Myocyte (in vitro differentiated cells): ENCODE measurements at regions not wholly inside any gene's neighbourhood (a gene's known extent, or its start where the extent isn't known, plus 50 kb on each side); places are given as distances from the start of the nearest gene placed in this dataset.
A peak's percentile ranks its signal among the peaks of the same experiment; 100 is the strongest.
"Not testable (repeated sequence)": the region's sequence is repeated elsewhere in the genome, so short reads cannot be mapped to it uniquely, and the experiment has no call there.

Experiments
- DNase-seq: peaks from one replicate; pipeline ENCODE4 v3.0.0-alpha.2; 2012; ENCODE audit warnings: low read depth

DNA sequence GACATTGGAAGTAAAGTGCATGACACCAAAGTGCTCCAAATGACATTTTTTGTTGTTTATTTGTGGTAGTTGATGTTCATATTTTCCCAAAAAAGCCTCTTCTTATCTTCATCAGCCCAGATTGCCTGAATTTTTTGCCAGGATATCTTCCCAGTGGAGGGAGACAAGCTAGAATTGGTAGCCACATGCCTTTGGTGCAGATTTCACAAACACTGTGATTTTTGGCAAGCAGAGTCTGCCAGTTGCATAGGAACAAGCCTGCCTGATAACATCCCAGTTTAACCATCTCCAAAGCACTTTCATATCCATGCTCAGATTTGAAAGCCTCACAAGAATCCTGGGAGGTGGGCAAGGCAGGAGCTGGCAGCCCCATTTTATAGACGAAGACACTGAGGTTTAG is 102.3 kb upstream of the SYT13 start:
- DNase-seq: no peak

DNA sequence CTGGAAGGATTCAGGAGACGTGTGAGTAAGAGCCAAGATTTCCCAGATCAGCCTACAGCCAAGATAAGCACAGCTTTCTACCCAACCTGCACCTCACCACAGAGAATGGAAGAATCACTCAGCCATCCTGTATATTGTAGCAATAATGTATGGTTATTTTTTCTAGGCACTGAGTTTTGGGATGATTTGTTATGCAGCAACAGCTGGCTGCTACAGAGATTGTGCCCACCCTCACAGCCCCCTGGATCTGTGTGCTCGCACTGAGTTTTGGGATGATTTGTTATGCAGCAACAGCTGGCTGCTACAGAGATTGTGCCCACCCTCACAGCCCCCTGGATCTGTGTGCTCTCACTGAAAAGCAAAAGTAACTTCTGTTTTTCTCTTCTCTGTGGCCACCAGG is 101.7 kb upstream of the SYT13 start:
- DNase-seq: not testable (repeated sequence)

DNA sequence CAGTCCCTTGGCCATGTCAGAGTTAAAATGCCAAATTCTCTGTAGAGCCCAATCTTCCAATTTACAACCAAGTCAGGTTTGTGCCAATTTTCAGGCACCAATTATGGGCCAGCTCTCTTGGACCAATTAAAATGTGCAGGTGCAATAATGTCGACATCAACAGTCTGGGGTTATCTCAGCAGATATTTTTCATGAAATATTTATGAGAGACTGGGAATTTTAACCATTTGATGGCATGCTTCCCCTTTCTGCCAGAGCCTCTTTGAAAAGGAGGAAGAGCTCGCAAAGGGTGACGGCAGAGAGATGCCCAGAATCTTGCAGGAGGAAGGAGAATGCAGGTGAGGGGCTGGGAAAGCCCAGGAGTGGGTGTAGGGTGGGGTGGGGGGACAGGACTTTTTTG is 100.8 kb upstream of the SYT13 start:
- DNase-seq: no peak

DNA sequence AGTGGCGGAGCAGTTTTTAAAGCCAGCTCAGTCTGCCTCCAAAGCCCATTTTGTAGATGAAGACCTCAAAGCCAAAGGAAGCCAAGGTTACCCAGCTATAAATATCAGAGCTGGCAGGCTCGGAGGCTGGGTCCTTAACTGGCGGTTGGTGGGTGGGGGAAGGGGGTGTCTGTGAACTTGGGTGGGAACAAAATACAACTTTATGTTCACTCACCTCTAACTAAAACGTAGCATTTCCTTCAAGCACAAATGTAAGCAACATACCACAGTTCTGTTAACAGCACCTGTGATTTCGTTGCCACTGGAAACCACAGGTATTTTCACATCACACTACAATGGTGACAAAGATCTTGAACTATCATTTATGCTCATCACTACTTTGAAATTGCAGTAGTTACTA is 99.7 kb upstream of the SYT13 start:
- DNase-seq: no peak

DNA sequence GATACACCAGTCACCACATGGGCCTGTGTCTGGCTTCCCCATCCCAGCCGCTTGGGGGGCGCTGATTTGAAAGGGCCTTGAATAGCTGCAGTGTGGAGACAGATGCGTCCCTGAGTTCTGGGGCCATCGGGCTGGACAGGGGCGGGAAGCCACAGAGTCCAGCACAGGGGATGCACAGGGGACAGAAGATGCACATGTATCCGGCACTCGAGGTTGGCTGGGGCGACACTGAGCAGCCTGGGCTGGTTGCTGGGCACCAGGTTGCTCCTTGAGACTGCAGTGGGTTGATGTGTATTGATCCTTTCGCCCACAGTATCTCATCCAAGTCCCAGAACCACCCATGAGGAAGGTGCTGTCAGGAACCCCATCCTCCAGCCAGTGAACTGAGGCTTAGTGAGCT is 99.3 kb upstream of the SYT13 start:
- DNase-seq: no peak

DNA sequence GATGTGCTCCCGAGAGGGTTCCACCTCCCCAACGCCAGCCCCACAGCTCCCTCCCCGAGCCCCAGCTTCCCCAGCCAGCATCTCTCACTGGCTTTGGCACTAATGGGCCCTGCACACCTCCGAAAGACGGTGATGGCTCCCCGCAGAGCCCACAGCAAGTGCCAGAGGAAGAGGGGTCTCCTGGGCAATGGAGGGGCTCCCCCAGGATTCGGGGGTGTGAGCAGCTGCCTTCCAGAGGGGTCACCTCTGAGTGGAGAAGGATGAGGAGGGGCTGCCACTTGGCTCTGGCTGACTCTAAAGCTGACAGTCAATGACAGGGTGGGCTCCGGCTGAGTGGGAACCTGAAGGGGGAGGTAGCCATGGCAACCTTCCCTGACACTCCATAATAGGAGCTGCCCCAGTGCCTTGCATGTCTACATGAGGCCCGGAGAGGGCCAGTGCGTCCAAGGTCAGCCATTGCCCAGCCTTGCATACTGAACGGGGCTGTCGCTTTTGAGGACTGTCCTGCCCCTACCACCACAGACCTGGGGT is 98.6 kb upstream of the SYT13 start:
- no peak for DNase-seq

DNA sequence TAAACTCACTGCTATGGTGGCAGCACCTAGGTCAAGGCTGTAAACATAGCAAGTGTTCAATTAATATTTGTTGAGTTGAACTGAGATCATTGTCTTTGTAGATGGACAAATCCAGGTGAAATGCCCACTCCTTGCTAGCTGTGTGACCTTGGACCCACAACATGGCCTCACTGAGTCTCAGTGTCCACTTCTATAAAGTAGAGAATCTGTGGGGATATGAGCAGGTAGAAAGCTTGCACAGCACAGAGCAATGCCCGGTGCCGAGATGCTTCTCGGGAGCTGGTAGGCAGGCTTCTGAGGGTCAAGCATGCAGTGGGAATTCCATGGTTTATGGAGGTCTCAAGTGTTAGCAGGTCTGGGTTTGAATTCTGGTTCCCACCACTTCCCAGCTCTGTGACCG is 97.9 kb upstream of the SYT13 start:
- no peak for DNase-seq

DNA sequence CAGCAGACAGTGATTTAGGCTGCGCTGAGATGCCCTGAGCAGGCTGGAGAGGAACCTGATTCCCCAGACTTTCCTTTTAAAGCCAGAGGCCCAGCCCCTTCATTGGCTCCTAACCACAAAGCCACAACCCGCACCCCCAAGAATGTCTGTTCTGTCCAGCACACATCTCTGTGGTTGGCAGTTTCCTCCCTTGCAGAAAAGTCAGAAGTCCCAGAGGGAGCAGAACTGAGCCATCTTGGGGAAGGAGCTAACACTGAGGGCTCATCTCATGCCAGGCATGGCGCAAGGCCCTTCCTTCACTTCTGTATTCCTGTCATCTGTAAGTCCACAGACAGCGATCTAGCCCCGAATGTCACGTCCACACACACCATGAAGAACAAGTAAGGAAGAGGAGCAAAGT is 97.1 kb upstream of the SYT13 start:
- peak; percentile 94 for DNase-seq

DNA sequence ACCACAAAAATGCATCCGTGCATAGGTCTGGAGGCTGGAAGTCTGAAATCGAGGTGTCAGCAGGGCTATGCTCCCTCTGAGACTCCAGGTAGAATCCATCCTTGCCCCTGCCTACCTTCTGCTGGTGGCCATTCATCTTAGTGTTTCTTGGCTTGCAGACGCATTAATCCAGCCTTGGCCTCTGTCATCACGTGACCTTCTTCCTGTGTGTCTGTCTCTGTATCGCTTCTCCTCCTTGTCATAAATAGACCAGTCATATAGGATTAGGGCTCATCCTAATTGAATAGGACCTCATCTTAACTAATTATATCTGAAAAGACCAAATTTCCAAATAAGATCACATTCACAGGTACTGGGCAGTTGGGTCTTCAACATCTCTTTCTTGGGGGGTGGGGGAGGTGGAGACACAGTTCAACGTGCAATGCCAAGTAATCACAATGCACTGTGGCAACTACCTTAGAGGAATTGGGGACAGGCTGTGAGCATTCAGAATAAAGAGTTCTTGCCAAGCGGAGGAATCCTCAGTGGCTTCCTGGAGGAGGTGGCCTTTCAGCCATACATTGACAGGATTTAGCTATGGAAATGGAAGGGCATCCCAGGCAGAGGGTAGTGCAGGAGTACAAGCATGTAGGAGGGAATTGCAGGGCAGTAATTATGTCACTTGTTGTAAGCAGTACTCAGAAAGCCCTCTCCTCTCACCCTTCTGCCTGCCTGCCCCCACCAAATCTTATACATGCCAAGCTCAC is 96.2 kb upstream of the SYT13 start:
- no peak for DNase-seq

DNA sequence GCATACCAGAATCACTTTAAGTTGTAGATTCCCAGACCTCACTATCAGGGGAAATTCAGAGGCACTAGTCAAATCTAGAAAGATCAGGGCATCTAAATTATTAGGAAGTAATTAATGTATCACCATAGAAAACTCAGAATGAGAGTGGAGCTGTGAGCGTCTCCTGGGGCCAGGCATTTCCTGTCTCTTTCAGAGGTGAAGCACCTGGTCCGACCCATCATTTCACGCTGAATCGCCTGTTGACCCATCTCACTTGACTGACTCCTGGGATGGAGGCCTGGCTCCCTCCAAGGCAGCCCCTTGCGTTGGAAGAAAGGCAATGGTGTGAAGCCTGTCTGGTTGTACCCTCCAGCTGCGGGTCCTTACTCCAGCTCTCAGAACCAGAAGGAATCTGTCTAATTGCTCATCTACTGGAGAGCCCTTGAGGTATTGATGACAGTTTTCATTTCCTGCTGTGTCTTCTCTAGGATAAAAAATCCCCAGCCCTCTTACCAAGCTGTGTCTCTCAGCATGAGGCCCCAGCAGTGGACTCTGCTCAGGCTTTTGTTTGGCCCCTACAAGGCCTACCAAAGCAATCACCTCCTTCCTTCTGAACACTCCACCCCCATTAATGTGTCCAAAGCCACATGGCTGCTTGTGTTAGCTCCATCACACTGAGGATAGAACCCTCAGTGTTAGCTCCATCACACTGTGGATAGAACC is 93.2 kb upstream of the SYT13 start:
- DNase-seq: no peak

DNA sequence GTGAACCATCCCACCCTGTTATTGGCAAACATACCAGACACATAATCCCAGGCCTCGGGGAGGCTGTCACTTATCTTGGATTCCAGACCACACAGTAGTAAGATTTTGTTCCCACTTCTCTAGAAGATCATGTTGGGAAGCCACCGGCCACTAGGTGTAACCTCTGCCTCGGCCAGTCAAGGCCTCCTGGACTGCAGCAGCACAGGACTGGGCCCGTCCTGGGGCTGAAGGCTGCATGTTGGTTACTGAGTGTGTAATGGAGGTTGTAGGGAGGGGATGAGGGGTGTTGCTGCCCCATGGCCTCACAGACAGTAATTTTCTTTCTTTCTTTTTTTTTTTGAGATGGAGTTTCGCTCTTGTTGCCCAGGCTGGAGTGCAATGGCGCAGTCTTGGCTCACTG is 92.4 kb upstream of the SYT13 start:
- DNase-seq: no peak

DNA sequence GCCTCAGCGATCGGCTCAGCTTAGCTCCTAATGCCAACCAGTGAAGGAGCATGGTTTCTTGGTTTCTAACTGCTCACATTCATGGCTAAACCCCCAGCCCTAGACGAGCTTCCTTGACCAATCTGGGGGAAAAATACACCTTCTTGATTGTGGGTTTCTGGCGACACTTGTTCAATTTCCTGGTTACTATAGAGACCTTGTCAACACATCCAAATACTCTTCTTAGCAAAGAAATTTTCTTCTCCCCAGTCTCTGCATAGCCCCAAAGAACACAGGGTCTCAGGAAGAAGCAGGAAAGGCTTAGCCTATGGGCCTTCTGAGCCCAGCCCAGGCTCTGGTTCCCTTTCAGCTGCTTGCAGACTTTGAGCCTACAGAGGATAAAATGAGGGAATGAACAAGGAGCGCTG is 88.5 kb upstream of the SYT13 start:
- no peak for DNase-seq

DNA sequence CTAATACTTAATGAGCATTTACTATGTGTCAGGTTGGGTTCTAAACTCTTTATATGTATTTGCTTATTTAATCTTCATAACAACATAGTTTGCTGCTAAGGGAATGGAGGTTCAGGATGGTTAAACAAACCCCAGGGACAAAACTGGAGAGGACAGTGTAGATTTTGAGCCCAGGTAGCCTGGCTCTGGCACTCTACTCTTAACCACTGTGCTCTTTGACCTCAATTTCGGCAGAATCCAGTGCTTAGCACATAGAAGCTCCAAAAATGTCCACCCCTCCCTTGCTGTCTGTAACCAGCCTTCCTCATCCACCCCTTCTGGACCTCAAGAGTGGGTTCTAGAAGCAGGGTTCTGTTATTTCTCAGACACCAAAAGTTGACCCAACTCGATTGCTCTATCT is 88.0 kb upstream of the SYT13 start:
- no peak for DNase-seq

DNA sequence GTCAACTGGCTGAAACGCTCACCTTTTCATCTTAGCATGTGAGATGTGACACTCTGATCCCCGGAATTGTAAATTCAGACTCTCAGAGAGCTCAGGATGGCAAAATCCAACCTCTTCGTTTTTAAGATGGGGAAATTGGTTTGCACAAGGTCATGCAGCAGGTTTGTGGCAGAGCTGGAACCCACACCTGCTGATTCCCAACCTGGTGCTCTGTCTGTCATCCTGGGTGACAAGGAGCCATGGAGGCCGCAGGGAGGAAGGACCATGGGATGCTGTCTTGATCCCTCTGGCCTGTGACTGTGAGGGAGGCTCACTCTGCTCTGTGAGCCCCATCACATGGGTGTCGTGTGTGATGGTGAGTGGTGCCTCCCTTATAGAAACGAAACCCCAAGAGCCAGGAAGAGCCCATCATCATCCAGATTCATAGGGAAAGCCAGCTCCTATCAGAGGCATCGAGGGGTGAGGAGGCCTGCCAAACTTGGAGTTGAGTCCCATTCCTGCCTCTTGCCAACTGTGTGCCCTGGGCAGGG is 87.4 kb upstream of the SYT13 start:
- DNase-seq: no peak

DNA sequence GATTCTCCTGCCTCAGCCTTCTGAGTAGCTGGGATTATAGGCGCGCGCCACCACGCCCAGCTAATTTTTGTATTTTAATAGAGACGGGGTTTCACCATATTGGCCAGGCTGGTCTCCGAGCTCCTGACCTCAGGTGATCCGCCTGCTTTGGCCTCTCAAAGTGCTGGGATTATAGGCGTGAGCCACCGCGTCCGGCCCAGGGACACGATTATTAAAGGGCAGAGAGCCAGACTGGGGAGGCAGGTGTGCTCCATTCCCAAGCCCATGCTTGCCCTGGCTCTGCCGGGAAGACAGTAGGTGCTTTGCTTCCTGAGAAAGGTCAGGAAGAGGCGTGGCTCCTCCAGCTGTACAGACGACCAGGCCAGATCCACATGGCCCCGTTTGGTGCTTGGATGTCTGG is 86.3 kb upstream of the SYT13 start:
- not testable (repeated sequence) for DNase-seq

DNA sequence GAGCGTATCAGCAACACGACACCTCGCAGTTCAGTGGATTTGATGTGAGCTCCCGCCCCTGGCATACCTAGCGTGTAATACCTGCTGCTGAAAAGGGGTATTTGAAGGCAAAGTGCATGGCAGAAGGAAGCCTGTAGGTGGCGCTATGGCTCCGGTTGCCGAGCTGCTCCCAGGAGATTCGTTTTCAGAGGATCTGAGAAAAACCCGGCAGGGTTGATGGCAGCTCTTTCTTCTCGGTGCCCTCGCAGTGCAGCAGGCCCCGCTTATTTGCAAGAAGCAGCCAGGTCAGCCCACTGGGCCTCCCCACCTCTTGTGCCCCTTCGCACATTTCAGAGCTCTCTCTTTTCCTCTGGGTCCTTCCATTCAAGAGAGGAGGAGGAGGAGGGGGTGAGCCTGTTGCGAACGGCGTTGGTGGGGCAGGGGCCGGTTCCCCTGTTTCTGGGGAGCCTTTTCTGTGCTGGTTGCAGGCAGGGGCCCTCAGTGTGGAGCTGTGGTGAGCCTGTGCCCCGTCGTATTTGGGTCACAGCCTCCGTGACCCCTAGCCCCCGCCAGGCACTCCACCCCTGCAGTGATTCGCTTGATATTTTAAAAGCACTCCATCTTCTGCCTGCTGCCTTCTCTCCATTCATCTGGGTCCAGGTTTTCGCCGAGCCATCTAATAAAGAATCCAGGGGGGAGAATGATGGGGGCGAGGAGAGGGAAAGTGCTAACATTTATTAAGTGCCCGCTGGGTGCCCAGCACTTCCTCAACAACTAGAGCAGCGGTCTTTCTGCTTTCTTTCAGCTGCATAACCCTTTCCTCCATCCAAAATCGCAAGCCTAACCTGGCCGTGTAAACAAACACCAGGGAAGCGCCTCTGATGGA is 85.3 kb upstream of the SYT13 start:
- peak; percentile 63 for DNase-seq

DNA sequence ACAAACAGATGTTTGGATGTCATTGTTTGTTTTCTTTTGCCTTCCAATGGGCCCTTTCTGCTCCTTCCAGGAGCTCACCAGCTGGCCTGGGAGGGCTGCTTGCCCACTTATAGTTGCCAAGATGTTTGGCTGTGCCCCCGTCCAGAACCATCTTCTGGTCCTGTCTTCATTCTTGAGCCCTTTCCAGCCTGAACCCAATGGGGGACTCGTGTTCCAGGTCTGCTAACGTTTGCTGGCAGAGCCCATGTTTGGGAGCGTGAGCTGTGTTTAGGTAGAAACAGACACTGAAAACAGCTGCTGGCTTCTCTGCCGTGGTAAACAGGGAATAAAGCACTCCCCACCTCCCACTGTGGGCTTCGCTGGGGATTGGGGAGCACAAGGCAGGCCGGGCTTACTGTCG is 83.2 kb upstream of the SYT13 start:
- DNase-seq: no peak

DNA sequence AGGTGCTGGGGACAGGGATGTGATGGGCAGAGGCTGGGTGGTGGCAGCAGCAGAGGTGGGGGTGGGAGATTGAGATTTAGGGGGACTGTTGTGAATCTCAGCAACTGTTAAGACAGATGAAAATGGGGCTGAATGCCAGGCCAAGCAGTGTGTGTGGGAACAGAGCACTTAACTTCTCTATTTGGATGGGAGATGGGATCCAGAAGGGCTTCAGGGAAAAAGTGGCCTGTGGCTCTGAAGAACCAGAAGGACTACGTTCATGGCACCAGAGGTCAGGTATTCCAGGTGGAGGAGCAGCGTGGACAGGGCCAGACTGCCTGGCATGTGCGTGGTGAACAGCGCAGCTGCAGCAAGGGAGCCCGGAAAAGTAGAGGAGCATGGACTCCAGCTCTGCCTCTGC is 82.6 kb upstream of the SYT13 start:
- DNase-seq: no peak

DNA sequence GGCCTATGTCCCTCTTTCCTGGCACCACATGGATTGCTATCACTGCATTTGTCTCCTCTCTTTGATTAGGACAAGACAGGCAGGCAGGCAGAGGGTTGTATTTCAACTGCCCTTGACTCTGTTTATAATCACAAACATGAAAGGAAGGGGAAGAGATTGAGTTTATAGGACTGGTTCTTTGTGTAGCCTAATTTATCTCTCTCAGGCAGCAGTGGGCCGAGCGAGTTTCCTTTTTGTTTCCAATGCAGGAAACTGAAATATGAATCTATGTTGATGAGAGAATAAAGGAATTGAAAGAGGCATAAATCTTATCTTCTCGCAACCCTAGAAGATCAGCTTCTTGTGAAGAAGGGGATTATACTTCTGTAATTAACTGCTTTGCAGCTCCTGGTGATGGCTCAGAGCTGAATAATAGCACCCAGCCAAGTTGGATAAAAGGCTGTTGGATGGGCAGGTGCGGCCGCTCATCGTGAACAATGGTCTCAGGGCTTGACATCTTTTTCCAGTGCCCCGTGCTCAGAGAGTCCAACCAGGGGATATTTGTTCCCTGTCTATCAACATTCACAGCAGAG is 80.6 kb upstream of the SYT13 start:
- no peak for DNase-seq

DNA sequence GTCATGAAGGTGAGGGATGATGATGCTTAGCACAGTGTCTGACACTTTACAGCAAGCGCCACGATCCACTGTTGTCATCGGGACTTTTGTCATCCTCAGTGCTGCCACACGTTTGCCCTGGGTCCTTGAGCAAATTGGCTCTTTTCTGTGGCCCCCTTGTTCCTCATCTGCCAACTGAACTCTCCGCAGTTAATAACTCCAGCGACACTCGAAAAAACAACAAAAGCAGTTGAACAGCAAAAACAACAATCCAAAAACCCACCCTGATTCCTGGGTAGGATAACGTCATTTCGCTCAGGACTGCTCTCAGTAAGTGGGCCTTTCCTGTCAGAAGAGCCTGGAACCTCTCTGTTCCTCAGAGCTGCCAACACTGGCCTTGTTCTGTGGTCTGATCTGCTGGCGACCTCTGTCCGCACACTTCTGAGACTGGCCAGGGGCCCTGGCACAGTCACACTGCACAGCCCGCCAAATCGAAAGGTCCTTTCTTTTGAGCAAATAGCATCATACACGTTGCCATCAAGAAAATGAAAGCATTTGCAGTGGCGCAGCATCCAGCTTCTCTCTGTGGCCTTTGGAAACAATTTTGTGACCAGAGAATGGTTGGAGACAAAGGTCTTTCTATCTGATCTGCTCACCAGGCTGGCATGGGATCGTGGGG is 79.9 kb upstream of the SYT13 start:
- no peak for DNase-seq

DNA sequence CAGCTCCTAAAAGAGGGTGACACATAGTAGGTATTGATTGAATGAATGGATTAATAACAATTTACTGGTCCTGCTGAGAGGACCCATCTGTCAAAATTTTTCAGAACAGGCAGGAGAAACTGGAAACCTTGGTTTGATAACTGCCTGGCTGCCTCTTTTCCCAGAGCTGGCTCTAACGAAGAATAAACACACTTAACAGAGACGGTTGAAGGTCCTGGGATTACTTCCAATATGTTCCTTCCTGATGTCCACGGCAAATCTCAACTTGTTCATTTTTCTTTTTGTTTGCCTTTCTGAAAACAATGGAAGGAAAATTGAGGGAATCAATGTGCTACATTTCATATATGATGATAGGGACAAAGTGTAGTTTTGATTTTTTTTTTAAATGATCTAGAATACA is 76.5 kb upstream of the SYT13 start:
- no peak for DNase-seq
